Transverse colon (tissue), 4 donors: ENCODE measurements at regions not wholly inside any gene's neighbourhood (a gene's known extent, or its start where the extent isn't known, plus 50 kb on each side); places are given as distances from the start of the nearest gene placed in this dataset.

ENCODE experiments used
- DNase-seq: peaks from one replicate; pipeline ENCODE4 v3.0.0-alpha.2; 2019
- H3K27ac ChIP-seq, 4 donors: fragments of 200-600 bp; sonication (generic); 2 replicates each; pipeline ENCODE4 v1.5.1; 2016 to 2018; ENCODE audit warnings: inconsistent platforms in 4 of 4
- H3K27me3 ChIP-seq: fragments of 200-600 bp; sonication (generic); 2 replicates; pipeline ENCODE4 v1.5.1; 2017; ENCODE audit warnings: inconsistent platforms
- H3K36me3 ChIP-seq, 4 donors: fragments of 200-600 bp; sonication (generic); 2 replicates each; pipeline ENCODE4 v1.5.1; 2017 to 2019; ENCODE audit warnings: inconsistent platforms in 4 of 4
- H3K4me1 ChIP-seq, 4 donors: fragments of 200-600 bp; sonication (generic); 2 replicates each; pipeline ENCODE4 v1.5.1; 2017 to 2020; ENCODE audit warnings: inconsistent platforms in 4 of 4
- H3K4me3 ChIP-seq, 4 donors: fragments of 200-600 bp; sonication (generic); 1 replicate in 1 of 4; 2 replicates in 3 of 4; pipeline versions ENCODE4 v1.5.1 to v1.6.1; 2017 to 2019; ENCODE audit warnings: inconsistent platforms in 4 of 4
- H3K9me3 ChIP-seq, 2 donors: fragments of 200-600 bp; sonication (generic); 2 replicates each; pipeline ENCODE4 v1.5.1; 2017 to 2019; ENCODE audit warnings: inconsistent platforms in 2 of 2
- EP300 ChIP-seq: sonication (generic); formaldehyde crosslinking; IDR thresholded peaks from one replicate; pipeline ENCODE4 v1.6.1; 2017; ENCODE audit warnings: antibody characterized with exemption, low read depth
- POLR2A ChIP-seq: fragments of 450-650 bp; IDR thresholded peaks from one replicate; pipeline ENCODE4 v1.6.1; 2016; ENCODE audit warnings: antibody characterized with exemption, mild to moderate bottlenecking, moderate library complexity
- POLR2AphosphoS5 ChIP-seq, 3 donors: sonication (generic); formaldehyde crosslinking; IDR thresholded peaks; one replicate each; pipeline ENCODE4 v1.6.1; 2016; ENCODE audit warnings: antibody characterized with exemption in 3 of 3
- WGBS, 2 donors: methylation state at CpG; one replicate each; pipeline ENCODE4 v1.1.5; 2018; ENCODE audit warnings: low coverage in 1 of 2; 5-methylcytosine and 5-hydroxymethylcytosine counted together
- in situ Hi-C, 4 donors: fragments of 200-750 bp; cut with MboI; loops; one replicate each; pipeline versions ENCODE4 v1.15.0 to v1.15.1; 2017; ENCODE audit warnings: low sequenced_read_pairs in 3 of 4, low pct_ligation_motif_present in 1 of 4, low pct_unique_long_range_greater_than_20kb in 1 of 4
- intact Hi-C: fragments of 100-400 bp; cut with DNase I; formaldehyde crosslinking; loops from one replicate; pipeline ENCODE4 v1.15.1; 2023; ENCODE audit warnings: low total_unique reads
- TF ChIP-seq, protein P1 (sequence below), 5 experiments: fragments of 200-600 bp in 3 of 5; fragments of 450-650 bp in 2 of 5; sonication (generic) in 3 of 5; IDR thresholded peaks; 1 replicate in 2 of 5; 2 replicates in 3 of 5; pipeline ENCODE4 v1.5.1; 2016 to 2017; ENCODE audit warnings: antibody characterized with exemption in 5 of 5, inconsistent platforms in 3 of 5, mild to moderate bottlenecking in 2 of 5, moderate library complexity in 1 of 5

DNA sequence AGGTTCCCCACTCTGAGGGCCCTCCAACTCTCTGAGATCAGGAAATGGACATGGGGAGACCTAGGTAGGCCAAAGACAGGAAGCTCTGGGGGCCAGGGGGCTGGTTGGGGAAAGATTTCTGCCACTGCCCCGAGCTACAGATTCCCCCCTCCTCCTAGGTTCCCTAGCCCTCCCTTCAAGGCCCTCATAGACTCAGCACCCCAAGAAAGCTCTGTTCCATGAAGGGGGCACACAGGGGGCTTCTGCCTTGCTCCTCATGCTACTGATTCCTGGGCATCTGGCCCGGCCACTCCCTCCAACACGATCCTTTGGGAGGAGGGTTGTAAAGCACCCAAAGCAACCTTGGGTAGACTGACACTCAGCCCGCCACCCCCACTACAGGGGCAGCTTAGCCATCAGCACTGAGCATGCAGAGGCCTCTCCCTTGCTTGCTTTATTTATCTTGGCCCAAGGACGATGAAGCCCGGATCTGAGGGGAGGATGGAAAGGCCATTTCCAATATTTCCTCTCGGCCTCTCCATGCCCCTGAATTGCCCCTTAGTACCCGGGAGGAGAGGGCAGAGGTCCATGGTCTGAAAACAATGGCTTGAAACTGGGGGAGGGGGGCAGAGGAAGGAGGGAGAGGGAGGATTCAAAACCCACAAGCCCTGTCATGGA lies 146.7 kb downstream of the PJA1 start:
- TF ChIP-seq EP300 = no peak
- Histone ChIP-seq H3K36me3 (no peaks in the 10 kb centered on the region), H3K4me3 (no peak overlapping the region), H3K9me3 (no peaks in the 10 kb centered on the region), H3K4me1 (no peaks in the 10 kb centered on the region), H3K27me3 (no peaks in the 10 kb centered on the region), H3K27ac (no peak overlapping the region)
- in situ Hi-C loops = no loop called here
- no peak for DNase-seq
- WGBS, 2 donors = 60% methylated on average over 8 of the region's 8 CpGs; no CpG with 5 or more reads in 1 of the 2 donors
- intact Hi-C loops = no loop called here

DNA sequence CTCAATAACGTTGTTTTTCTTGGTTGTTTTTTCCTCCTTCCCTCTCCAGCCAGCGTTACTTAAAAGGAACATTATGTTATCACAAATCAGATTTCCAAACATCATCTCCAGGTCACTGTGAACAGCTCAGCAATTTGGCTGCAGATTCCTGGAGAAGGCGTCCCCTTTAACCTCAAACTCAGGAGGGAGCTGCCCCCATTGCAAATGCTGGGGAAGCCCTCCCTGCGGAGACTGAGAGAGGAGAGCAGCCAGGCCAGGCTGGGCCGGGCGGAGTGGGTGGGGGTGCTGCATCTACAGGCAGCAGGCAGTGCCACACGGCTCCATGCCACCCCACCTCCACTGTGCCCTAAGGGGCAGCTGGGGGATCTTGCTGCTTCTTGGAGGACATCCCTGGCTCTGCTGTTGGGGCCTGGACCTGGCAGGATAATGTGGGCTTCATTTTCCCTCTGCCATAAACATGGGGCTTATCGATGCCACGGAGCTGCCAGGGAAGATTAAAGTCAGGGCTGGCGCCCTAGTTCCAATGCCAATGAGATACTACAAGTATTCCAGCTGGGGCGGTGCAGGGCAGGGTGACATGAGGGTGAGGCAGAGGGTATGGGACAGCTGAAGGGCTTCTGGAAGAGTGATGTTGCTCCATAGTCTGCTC lies 148.8 kb downstream of the PJA1 start:
- intact Hi-C loops = no loop called here
- Histone ChIP-seq H3K36me3 (no peaks in the 10 kb centered on the region), H3K4me3 (no peak overlapping the region), H3K27me3 (no peaks in the 10 kb centered on the region), H3K27ac (no peak overlapping the region), H3K9me3 (no peaks in the 10 kb centered on the region), H3K4me1 (no peaks in the 10 kb centered on the region)
- in situ Hi-C loops = no loop called here
- WGBS, 2 donors = 50 to 78% methylated on average over 2 to 11 of the region's 11 CpGs
- no peak for DNase-seq
- TF ChIP-seq POLR2A = no peak
- TF ChIP-seq, protein P1, sequence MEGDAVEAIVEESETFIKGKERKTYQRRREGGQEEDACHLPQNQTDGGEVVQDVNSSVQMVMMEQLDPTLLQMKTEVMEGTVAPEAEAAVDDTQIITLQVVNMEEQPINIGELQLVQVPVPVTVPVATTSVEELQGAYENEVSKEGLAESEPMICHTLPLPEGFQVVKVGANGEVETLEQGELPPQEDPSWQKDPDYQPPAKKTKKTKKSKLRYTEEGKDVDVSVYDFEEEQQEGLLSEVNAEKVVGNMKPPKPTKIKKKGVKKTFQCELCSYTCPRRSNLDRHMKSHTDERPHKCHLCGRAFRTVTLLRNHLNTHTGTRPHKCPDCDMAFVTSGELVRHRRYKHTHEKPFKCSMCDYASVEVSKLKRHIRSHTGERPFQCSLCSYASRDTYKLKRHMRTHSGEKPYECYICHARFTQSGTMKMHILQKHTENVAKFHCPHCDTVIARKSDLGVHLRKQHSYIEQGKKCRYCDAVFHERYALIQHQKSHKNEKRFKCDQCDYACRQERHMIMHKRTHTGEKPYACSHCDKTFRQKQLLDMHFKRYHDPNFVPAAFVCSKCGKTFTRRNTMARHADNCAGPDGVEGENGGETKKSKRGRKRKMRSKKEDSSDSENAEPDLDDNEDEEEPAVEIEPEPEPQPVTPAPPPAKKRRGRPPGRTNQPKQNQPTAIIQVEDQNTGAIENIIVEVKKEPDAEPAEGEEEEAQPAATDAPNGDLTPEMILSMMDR (IDR thresholded peaks at IDR 0.05) = no peak
- no peak for TF ChIP-seq POLR2AphosphoS5 (IDR thresholded peaks at IDR 0.05)
- no peak for TF ChIP-seq EP300

DNA sequence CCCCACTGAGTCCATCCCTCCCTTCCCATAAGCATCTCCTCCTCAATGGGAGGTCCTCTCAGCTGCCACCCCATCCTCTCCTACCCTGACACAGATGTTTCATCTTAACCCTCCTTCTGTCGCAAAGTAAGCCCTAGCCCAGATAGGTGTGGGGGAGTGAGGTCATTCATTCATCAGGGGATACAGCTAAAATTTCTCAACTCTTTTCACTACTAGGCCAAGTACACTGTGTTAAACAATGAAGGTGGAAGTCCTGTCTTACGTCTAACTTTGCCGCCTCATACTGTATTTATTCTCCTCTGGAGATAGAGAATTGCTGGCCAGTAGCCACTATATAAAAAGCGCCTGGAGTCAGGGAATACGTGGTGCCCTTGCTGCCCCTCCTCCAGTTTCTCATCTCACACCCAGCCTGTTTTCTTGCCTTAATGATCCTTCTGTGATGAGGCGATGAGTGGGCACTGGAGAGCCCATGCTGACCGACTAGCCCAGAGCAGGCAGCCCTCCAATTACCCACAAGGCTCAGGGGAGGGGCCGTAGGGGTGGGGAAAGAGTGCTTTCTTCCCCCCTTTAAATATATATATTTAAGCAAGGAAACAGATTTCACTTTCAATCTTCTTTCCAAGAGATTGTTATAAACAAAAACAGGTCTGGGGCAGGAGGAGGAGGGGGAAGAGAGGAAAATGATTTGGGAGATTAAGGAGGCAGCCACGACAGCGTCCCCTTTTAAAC lies 149.5 kb downstream of the PJA1 start:
- no peaks in the 10 kb centered on the region for H3K9me3 ChIP-seq
- 71 to 77% methylated on average over 2 to 10 of the region's 10 CpGs for WGBS, 2 donors
- no peaks in the 10 kb centered on the region for H3K27me3 ChIP-seq
- H3K27ac ChIP-seq = no peak overlapping the region
- in situ Hi-C loops (no loop called here), intact Hi-C loops (no loop called here)
- TF ChIP-seq POLR2AphosphoS5 (IDR thresholded peaks at IDR 0.05) = no peak
- TF ChIP-seq, protein P1 (IDR thresholded peaks at IDR 0.05) = no peak
- TF ChIP-seq POLR2A = no peak
- TF ChIP-seq EP300 = no peak
- no peak overlapping the region for H3K4me3 ChIP-seq
- no peak for DNase-seq
- H3K36me3 ChIP-seq = no peaks in the 10 kb centered on the region
- H3K4me1 ChIP-seq = no peaks in the 10 kb centered on the region

DNA sequence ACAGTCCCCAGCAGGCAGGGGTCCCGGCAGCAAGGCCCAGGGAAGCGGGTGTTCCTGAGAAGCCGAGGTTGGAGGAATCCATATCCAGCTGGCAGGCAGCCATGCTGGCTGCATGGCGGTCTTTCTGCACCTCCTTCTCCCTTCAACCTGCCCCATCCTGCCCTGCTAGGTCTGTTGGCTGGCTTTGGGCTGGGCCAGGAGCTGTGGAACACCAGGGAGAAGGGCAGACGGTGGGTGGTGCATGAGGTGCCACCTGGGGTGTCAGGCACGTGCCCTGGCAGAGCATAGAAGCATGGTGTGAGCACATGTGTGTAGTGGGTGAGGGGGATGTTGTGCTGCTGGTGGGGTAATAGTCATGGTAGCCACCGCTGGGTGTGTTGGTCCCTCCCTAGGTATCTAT lies 150.1 kb downstream of the PJA1 start:
- H3K27me3 ChIP-seq = no peaks in the 10 kb centered on the region
- in situ Hi-C loops (no loop called here), intact Hi-C loops (no loop called here)
- no peak overlapping the region for H3K4me3 ChIP-seq
- no peak for DNase-seq
- no peaks in the 10 kb centered on the region for H3K9me3 ChIP-seq
- 76% methylated on average over 7 of the region's 7 CpGs; no CpG with 5 or more reads in 1 of the 2 donors for WGBS, 2 donors
- TF ChIP-seq POLR2A (no peak), EP300 (no peak), POLR2AphosphoS5 (IDR thresholded peaks at IDR 0.05) (no peak)
- TF ChIP-seq, protein P1 (IDR thresholded peaks at IDR 0.05) = no peak
- H3K4me1 ChIP-seq = no peaks in the 10 kb centered on the region
- H3K27ac ChIP-seq = no peak overlapping the region
- H3K36me3 ChIP-seq = no peaks in the 10 kb centered on the region
